Epithelial cell of esophagus (primary cell): ENCODE measurements at regions not wholly inside any gene's neighbourhood (a gene's known extent, or its start where the extent isn't known, plus 50 kb on each side); places are given as distances from the start of the nearest gene placed in this dataset.

Experiments
- DNase-seq: peaks from one replicate; pipeline ENCODE4 v3.0.0; 2010; ENCODE audit warnings: low read depth
- H3K4me3 ChIP-seq: 2 replicates; pipeline ENCODE4 v1.5.1; 2011; ENCODE audit warnings: mild to moderate bottlenecking, low read length, control low read depth
- TF ChIP-seq, protein P1 (sequence below): IDR thresholded peaks from 2 replicates; pipeline ENCODE4 v1.5.1; 2011; ENCODE audit warnings: low read depth, mild to moderate bottlenecking, low read length, control low read depth, inconsistent platforms; ENCODE audit not compliant: insufficient read depth; ENCODE audit errors: missing control alignments

DNA sequence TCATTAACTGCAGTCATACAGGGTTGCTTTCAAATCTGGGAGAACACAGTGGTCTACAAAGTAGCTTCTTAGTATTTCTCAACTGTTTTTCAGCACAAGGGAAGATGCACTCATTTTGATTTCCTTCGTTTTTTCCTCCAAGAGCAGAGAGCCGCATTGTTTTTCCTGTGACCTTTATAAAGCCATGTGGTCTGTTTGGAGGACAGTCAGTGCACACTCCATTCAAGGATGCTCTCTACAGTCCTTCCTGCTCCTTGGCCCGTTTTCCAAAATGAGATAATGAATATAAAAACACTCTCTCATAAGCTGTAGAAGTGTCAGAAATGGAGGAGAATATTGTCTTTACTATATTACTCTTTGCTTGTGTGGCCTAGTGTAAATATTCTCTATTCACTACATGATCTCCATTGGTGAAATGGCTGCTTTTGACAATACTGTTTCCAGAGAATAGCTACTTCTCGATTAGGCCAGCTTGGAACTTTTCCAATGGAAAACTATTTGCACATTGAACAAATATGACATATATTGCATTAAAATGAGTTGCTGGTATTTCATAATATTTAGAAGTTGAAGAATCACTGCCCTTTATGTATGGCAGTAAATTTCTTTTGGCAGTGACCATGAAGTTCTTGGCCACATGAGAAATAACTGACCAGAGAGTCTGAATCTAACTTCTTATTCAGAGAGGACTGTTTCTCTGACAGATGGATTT lies 393.1 kb upstream of the RGS6 start:
- DNase-seq = no peak
- H3K4me3 ChIP-seq = no peak overlapping the region
- TF ChIP-seq, protein P1, sequence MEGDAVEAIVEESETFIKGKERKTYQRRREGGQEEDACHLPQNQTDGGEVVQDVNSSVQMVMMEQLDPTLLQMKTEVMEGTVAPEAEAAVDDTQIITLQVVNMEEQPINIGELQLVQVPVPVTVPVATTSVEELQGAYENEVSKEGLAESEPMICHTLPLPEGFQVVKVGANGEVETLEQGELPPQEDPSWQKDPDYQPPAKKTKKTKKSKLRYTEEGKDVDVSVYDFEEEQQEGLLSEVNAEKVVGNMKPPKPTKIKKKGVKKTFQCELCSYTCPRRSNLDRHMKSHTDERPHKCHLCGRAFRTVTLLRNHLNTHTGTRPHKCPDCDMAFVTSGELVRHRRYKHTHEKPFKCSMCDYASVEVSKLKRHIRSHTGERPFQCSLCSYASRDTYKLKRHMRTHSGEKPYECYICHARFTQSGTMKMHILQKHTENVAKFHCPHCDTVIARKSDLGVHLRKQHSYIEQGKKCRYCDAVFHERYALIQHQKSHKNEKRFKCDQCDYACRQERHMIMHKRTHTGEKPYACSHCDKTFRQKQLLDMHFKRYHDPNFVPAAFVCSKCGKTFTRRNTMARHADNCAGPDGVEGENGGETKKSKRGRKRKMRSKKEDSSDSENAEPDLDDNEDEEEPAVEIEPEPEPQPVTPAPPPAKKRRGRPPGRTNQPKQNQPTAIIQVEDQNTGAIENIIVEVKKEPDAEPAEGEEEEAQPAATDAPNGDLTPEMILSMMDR = no peak

DNA sequence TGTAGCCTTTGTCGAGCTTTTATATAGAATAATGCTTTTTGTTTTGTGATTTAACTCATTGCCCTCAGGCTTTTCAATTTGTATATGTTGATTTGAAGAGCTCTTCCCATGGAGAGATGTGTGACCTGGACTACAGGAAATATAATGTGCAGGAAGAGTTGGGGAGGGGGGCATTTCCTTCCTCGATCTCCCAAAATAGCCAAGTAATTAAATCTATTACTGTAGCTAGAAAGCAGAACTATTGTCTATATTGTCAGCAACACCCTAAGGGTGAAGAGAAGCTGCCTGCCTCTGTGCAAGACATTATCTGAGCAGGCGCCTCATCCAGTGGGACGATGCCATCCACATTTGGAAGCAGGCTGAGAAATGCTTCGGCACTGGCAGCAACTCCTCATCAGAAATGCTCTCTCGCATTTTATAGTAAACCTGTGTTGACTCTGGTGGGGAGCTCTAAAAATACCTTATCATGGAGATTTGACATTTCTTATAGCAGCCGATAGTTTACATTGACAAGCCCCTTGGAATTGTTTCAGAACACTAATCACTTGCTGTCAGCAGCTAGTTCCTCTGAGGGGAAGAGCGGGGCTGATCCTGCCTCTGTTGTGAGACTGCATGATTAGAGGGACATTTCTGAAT lies 392.5 kb upstream of the RGS6 start:
- DNase-seq = no peak
- H3K4me3 ChIP-seq = no peak overlapping the region
- TF ChIP-seq, protein P1 = no peak

DNA sequence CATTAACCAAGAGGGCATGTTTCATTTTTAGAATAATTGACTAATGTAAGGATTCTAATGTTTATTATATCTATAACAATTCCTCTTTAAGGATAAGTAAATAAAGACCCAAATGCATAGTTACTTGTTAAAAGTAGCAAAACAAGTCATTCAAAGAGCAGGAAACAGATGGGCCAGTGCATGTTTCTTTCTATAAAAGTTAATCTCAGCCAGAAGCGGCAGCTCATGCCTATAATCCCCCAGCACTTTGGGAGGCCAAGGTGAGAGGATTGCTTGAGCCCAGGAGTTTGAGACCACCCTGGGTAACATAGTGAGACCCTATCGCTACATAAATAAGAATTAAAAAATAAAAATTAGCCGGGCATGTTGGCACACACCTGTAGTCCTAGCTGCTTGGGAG lies 391.0 kb upstream of the RGS6 start:
- no peak overlapping the region for H3K4me3 ChIP-seq
- TF ChIP-seq, protein P1 = no peak
- DNase-seq = no peak

DNA sequence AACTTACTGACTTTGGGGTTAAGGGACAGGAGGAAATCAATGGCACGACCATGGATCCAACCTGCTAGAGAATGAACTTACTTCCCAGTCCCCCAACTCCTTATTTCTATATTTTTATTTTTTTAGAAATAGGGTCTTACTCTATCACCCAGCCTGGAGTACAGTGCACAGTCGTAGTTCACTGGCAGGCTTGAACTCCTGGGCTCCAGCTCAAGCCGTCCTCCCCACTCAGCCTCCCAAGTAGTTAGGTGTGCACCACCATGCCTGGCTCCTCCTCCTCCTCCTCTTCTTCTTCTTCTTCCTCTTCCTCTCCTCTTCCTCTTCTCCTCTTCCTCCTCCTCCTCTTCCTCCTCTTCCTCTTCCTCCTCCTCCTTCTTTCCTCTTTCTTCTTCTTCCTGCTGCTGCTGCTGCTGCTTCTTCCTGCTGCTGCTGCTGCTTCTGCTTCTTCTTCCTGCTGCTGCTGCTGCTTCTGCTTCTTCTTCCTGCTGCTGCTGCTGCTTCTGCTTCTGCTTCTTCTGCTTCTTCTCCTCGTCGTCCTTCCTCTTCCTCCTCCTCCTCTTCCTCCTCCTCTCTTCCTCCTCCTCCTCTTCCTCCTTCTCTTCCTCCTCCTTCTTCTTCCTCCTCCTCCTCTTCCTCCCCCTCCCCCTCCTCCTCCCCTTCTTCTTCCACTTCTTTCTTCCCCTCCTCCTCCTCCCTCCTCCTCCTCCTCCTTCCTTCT lies 390.1 kb upstream of the RGS6 start:
- DNase-seq = no peak
- H3K4me3 ChIP-seq = no peak overlapping the region
- TF ChIP-seq, protein P1 = no peak

DNA sequence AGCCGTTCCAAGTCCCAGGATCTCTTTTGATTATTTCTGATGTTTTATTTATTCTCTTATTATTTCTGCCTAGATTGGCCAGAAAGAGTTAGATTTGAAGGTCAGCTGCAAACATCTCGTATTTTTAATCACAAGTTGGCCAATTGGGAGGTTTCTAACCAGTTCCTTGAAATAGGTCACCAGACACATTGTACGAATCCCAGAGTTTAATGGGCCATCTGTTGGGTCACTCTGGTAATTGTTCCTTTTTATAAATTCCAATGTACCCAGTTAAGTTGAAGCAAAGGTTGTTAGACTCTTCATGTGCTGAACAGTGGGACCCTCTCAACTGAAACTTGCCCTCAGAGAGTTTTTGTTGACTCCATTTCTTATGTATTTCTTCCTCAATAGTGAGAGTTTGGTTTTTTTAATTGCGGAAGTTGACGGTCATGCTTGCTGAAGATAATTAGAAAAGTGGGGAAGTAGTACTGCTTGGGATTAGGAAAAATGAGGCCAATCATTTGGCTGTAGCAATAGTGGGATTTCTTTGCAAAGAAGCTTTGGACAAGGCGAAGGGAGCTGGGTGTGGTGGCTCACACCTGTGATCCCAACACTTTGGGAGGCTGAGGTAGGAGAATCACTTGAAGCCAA lies 382.7 kb upstream of the RGS6 start:
- no peak for DNase-seq
- no peak overlapping the region for H3K4me3 ChIP-seq
- TF ChIP-seq, protein P1 = no peak

DNA sequence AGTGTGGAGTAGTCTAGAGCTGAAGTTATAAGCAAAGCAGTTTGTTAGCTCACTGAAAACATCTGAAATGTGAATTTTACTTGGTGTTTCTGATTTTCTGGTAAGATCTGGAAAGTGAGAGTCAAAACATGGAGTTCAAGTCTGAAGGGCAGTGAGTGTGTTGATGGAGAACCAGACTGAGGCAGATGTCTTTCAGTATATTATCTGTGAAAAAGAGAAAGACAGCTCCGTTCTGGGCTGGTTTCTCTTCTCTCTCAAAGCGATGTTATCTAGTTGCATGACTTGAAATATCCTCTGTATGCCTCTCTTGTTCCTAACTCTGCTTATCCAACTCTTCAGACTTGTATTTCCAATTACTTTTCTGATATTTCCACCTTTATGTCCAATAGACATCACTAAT lies 381.9 kb upstream of the RGS6 start:
- H3K4me3 ChIP-seq = no peak overlapping the region
- DNase-seq = no peak
- TF ChIP-seq, protein P1 = no peak
